ENCODE measurements at regions not wholly inside any gene's neighbourhood (a gene's known extent, or its start where the extent isn't known, plus 50 kb on each side); places are given as distances from the start of the nearest gene placed in this dataset.

DNA sequence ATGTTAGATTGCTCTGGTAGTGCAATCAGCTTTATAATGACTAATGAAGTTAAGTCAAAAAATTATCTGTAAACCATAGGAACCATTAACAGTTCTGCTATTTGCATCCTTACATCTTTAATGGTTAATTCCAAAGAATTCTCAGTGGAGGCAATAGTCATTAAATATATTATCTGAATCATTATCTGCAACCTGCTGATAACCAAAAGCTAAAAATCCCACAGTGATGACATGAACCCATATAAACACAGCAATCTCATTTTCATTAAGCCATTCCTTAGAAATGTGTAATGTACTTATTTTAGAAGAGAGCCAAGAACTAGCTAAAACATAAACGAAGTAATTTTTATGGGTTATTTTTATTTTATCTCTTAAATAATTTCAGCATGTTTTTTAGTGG is 60.2 kb downstream of the MAGEB16 start:
- Histone ChIP-seq H4K20me1 (ENCODE audit: insufficient read depth, low read length) (no peaks in the 10 kb centered on the region), H3K23ac (ENCODE audit: low read depth, low read length) (no peak overlapping the region), H3K56ac (ENCODE audit: extremely low read depth, insufficient read depth, low read length) (no peak overlapping the region), H2AK5ac (ENCODE audit: low read depth, low read length) (no peak overlapping the region), H3K27me3 (ENCODE audit: control insufficient read depth, insufficient read depth, low read length) (no peaks in the 10 kb centered on the region), H3K4me1 (ENCODE audit: control insufficient read depth, insufficient read depth, low read length) (no peaks in the 10 kb centered on the region), H4K91ac (ENCODE audit: insufficient read depth, low read depth, low read length) (no peak overlapping the region), H2BK20ac (ENCODE audit: low read depth, low read length) (no peak overlapping the region), H2BK120ac (ENCODE audit: low read depth, low read length) (no peak overlapping the region), H2BK15ac (ENCODE audit: low read depth, low read length) (no peak overlapping the region), H3K9me3 (ENCODE audit: control insufficient read depth, insufficient read depth, low read length) (no peaks in the 10 kb centered on the region), H4K8ac (ENCODE audit: low read depth in 2 of 2, low read length in 2 of 2) (no peak overlapping the region), H3K36me3 (ENCODE audit: control insufficient read depth, insufficient read depth, low read length) (no peaks in the 10 kb centered on the region), H3K9me1 (ENCODE audit: insufficient read depth, low read length) (no peaks in the 10 kb centered on the region), H3K4me3 (ENCODE audit: insufficient read depth, low read depth, low read length) (no peak overlapping the region), H4K5ac (ENCODE audit: low read depth, low read length) (no peak overlapping the region), H3K14ac (replicated peaks; ENCODE audit: low read depth, low read length) (no peak overlapping the region), H2AFZ (replicated peaks; ENCODE audit: low read length, poor library complexity) (no peak overlapping the region), H2AK9ac (replicated peaks; ENCODE audit: low read depth, low read length, poor library complexity) (no peak overlapping the region), H3K4me2 (ENCODE audit: low read depth, low read length) (no peak overlapping the region), H3K18ac (ENCODE audit: low read depth, low read length) (no peak overlapping the region), H3K27ac (ENCODE audit: insufficient read depth, low read length) (no peak overlapping the region), H3K79me1 (ENCODE audit: low read depth in 1 of 2, low read length in 2 of 2) (no peaks in the 10 kb centered on the region), H3K9ac (ENCODE audit: low read depth, low read length) (no peak overlapping the region), H2BK5ac (ENCODE audit: low read depth, low read length, poor library complexity, severe bottlenecking) (no peak overlapping the region), H3K4ac (ENCODE audit: low read depth, low read length) (no peak overlapping the region)
- no TSS peak for BruUV-seq (replicated peaks)
- DNase-seq (no peak), ATAC-seq (ENCODE audit: low read depth) (no peak)
- TF ChIP-seq RFX5 (IDR thresholded peaks at IDR 0.05; ENCODE audit: low read depth, low read length) (no peak), NFE2L2 (IDR thresholded peaks at IDR 0.05; ENCODE audit: low read depth, low read length) (no peak), RCOR1 (IDR thresholded peaks at IDR 0.05; ENCODE audit: insufficient replicate concordance, low read length) (no peak), MAFK (IDR thresholded peaks at IDR 0.05; ENCODE audit: low read depth, low read length) (no peak), POLR2A (IDR thresholded peaks at IDR 0.05; ENCODE audit: low read depth, low read length) (no peak), MAZ (IDR thresholded peaks at IDR 0.05; ENCODE audit: borderline replicate concordance, low read depth, low read length) (no peak)
- TF ChIP-seq, protein P1, sequence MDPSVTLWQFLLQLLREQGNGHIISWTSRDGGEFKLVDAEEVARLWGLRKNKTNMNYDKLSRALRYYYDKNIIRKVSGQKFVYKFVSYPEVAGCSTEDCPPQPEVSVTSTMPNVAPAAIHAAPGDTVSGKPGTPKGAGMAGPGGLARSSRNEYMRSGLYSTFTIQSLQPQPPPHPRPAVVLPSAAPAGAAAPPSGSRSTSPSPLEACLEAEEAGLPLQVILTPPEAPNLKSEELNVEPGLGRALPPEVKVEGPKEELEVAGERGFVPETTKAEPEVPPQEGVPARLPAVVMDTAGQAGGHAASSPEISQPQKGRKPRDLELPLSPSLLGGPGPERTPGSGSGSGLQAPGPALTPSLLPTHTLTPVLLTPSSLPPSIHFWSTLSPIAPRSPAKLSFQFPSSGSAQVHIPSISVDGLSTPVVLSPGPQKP (IDR thresholded peaks at IDR 0.05; ENCODE audit: borderline replicate concordance, low read depth, low read length): no peak
- in situ Hi-C loops (cut with MboI; ENCODE audit: low sequenced_read_pairs) (no loop called here), intact Hi-C loops (cut with micrococcal nuclease) (no loop called here), dilution Hi-C loops (cut with HindIII; ENCODE audit: low sequenced_read_pairs, unreplicated experiment) (no loop called here)
- ChIA-PET CTCF (no interaction called here), POLR2A (ENCODE audit: unreplicated experiment) (no interaction called here)
- no CpG with 5 or more reads among the region's 1 CpG for WGBS, 2 experiments (ENCODE audit: extremely low coverage in 2 of 2, insufficient read length in 1 of 2)

All from IMR-90 (cell line).